IPS DF 4.7 (cell line): ENCODE measurements at regions not wholly inside any gene's neighbourhood (a gene's known extent, or its start where the extent isn't known, plus 50 kb on each side); places are given as distances from the start of the nearest gene placed in this dataset.
A peak's percentile ranks its signal among the peaks of the same experiment; 100 is the strongest.

Experiments
- DNase-seq: peaks from one replicate; pipeline ENCODE4 v3.0.0-alpha.2; 2013; ENCODE audit warnings: low spot score; ENCODE audit errors: extremely low read depth

DNA sequence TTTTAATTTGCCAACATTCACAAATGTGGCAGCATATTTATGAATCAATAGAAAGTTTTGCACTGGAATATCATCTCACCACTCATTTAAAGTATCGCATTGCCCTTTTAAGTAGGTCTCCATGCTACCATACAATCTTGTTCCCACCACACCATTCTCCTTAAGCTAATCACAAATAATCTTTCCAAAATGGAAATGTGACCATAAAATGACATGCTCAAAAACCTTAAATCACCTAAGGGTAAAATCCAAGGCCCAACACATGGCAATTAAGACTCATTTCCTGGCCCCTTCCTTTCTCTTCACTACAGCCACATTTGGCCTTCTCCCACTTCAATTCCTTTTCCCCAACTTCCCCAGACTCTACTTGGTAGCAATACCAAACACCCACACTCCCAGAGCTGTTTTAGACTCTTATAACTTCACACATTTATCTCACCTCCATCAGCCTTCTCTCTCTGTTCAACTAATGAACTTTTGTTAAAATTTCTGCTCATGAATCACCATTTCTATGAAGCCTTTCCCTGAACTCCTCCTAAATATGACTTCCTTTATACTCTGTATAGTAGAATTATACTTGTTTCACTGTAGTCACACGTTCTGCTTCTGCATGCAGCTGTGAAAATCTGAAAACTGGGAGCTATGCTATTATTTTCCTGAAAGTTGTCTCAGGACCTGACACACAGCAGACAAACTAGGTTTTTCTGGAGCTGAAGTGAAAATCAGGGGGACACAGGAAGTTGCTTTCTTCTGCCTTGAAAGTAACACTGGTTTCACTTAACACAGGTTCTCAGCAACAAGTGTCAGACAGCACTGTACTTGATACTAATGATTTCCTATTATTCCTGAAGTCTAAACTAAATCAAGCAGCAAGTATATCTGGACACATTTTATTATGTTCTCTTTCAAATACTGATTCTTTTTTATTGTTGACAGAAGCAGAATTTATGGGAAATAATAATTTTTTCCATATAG, 303.9 kb downstream of the ZEB2 start:
- no peak for DNase-seq

DNA sequence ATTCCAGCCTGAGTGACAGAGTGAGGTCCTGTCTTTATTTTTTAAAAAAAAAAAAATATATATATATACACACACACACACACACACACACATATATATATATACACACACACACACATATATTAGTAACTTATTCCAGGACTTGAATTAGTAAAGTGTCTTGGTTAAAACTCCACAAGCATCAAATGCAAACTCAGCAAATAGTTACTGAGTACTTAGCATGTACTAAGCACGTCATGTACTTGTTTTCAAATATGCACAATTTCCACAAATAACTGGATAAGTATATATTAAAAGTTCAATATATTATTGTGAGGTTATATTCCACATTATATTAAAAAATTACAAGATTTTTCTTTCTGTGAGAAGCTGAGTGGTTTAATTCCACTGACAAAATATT, 304.7 kb downstream of the ZEB2 start:
- DNase-seq: no peak

DNA sequence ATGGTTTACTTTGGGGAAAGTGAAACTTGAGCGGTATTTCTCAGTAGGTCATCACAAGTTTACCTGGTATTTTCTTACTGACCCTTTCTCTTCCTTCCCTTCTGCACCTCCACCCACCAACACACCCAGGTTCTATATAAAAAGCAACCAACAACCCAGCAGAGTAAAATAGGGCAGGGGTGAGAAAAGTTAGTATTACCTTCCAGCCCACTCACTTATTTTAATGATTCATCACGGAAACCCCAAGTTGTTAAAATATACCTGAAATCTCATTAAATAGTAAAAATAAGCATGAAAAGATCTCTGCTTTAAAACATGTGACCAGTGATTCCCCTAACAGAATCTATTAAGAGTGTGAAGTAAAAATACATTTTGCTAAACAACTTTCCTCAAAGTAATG, 306.1 kb downstream of the ZEB2 start:
- no peak for DNase-seq

DNA sequence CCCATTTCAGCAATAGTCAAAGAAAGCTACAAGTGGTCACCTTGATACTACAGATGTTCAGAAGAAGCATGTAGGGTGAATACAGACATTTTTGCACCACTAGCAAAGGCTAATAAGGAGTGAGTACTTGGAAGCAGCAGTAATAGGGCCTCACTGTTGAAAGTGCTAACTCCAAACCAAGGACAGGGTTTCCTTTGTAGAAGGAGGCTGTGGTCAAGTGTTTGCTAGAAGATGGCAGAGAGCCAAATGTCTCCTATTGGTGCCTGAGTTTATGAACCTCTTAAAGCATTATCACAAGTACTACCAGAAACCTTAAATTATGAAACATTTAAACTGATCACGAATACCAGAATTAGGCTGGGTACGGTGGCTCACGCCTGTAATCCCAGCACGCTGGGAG, 308.1 kb downstream of the ZEB2 start:
- DNase-seq: no peak

DNA sequence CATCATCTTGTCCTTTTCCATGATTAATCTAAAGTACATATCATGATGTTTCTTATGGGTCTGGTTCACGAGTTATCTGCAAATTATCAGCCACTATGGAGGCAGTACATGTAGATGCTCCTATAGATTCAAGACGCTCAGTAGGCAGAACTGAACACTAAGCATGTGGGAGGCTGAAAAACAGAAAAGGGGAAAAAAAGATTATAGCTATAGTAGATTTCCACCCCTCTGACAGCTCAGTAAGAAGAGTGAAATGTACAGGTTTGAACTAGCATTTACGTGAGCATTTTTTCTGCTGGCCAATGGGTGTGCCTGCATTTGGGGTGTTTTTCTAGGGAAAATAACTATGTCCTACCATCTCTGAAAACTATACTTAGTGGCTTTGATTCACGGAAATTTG, 308.9 kb downstream of the ZEB2 start:
- DNase-seq: no peak

DNA sequence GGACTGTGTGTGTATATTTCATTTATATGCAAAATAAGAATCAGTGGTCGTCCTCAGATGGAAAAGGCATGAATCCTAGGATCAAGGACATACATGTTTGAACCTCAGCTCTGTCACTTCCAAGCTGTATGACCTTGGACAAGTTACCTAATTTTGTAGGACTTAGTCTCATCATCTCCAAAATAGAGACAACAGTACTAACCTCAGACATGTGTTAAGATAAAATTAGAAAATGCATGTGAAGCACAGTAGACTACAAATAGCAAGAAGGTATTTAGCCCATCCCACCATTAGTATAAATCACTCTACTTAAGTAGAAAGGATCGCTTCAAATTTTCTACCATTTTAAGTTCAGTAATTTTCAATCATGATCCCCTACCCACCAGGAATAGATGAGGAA, 309.8 kb downstream of the ZEB2 start:
- no peak for DNase-seq

DNA sequence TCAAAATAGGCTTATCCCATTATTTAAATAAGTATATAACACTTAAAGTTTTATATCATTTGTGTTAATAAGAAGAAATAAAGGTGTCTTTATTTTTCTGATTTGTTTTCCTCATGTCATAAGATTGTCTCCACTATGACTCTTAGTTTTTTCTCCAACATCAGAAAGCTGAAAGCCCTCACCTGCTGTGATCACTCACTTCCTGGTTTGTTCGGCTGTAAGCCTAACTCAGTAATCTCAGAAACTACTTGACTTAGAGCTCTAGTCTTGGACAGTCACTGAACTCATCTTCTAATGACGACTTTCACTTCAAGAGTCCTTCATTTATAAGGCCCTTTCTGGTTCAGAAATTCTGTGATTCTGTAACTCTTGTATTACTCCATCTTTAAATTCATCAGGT, 311.0 kb downstream of the ZEB2 start:
- DNase-seq: no peak

DNA sequence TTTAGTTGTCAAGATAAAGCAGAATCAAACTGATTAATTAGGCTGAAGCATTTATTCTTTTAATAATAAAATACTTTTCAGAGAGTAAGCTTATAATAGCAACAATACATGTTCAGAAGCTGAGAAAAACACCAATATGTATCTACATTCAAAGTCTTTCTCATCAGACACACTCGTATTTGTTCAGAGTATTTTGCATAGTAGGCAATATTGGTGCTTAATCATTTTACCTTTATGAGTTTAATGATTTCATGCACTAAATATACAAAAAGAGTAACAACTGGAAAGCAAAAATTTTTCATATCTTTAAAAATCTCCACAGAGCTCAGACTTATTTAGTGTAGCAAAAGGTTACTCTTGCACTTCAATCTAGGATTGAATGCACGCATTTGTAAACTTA, 313.9 kb downstream of the ZEB2 start:
- DNase-seq: no peak

DNA sequence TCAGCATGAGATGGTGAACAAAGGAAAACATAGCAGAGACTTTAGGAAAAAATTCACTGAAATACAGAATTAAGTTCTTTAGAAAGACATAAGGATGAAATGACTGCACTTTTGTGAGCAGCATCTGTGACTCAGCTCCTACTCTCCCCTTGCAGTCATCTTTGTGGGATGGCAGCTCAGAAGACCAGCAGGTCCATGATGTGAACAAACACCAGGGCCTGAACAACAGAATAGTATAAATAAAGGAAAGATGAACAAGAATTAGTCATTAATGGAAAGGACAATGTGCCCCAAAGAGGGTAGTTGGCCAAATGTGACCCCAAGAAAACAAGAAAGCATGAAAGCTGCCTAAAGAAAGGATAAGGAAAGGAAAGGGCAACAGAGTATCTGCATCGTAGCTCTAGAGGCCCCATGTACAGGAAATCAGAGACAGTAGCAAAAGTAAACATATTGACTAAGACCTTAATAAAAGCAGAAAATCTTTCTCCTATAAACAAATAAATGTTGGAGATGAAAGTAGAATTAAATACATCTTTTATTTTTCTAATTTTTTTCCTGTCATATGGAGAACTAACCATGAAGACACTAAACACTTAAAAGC, 318.0 kb downstream of the ZEB2 start:
- no peak for DNase-seq

DNA sequence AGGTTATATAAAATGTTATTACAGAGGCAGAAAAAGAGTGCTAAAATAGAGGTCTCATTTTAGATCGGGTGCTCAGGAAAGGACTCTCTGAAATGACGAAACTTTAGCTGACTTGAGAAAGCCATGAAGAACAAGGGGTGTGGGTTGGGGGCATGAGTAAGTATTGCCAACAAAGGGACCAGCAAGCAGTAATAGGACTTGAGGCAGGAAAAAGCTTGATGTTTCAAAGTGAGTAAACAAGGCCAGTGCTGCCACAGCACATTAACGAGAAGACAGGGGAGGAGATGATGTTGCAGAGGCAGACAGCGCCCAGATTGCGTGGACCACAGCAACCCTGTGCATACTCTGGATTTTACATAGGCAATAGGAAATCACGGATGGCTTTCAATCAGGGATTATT, 318.8 kb downstream of the ZEB2 start:
- no peak for DNase-seq

DNA sequence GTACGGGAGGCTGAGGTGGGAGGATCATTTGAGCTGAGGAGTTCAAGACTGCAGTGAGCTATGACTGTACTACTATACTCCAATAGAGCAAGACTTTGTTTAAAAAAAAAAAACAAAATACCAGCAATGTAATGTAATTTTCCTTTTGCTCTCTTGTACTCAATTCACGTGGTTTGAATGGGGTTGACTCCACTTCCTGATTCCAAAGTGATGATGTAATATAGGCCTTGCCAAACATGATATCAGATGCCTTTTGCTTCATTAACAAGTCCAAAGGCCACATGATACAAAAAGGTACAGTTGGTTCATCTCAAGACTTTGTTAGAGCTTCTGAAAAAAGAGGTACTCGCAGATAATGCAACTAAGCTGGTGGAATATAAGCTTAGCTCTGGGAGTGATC, 321.8 kb downstream of the ZEB2 start:
- no peak for DNase-seq

DNA sequence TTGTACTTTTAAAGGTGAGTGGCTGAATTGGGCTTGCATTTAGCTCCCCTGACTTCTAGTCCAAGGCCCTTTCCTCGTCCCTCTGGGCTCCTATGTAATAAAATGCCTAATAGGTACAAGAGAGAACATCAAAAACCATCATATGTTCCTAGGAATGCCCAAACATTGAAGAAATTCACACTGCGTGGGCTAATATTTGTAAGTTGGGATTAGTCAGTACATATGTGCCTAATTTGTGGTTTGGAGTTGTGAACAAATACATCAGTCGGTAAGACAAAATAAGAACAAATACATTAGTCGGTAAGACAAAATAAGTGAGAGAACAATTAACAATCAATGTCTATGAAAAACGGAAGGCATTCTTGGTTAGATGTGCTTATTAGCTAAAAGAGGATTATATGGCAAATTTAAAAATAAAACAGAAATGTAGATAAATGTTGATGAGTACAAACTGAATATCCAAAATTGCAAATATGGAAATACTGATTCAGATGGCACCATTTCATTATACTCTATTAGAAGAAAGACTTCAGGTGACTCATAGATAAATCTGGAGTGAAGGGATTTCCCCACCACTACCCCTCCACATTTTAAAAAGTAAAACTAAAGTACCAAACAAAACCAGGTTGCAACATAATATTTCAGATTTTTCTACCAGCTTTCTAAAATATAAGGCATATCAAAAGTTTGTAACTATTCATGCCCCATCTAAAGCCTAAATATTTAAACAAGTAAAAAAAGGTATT, 325.4 kb downstream of the ZEB2 start:
- DNase-seq: no peak

DNA sequence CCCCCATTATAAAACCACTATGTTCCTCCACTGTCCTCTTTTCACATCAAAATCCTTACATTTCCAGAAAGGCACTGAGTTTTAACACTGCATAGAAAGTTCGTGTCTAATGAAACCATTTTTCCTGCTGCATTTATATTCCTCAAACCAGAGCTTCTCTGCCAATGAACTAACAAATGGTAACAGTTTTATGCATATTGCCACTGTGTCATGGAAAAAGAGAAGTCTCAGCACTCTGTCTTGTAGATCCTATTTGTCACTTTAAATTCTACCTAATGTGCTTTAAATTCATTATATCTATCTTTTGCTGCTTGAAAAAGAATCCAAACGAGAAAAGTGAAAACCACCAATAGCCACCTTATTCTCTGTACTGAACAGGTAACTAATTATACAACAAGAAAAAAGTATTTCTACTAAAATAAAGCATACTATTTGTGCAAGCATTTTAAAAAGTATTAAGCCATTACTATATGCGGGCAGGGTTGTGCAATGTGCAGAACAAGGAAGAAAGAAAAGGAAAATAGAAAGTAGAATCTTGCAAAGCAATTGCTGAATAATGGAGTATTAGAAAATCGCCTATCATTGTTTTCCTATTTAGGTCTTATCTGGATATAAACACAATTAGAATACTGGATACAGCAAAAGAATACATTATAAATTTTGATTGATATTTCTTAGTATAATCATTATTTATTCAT, 328.9 kb downstream of the ZEB2 start:
- DNase-seq: no peak

DNA sequence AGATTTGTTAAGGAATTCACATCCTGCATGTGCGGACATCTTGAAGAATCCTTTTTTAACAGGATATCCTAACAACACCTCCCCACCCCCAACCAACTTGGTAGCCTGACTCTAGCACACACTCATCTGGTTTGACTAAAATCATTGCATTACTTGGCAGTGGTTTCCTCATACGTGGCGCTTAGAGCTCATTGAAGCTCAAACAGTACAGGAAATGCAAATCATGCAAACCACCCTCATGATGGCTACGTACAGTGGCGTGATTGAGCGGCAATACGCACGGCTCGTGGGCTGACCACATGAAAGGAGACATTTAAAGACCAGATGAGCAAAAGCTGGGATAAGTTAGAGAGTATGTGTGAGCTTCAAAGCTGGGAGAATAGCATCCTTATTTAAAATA, 336.2 kb downstream of the ZEB2 start:
- no peak for DNase-seq

DNA sequence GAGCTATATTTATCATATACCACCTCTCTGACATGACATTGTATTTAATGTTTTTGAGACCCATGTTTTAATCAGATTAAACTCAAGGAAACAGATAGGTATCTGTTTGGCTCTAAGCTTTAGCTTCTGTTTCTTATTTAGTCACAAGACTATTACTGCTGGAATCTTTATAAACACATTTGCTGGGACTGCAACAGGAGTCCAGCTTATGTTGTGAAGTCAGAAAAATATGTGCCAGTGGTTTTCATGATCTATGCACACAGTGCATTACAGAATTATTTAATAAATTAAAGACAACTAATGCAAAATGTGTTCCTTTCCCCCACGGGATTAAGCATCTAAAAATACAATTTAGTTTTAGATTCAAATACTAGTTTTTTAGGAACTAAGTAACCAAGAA, 338.9 kb downstream of the ZEB2 start:
- no peak for DNase-seq

DNA sequence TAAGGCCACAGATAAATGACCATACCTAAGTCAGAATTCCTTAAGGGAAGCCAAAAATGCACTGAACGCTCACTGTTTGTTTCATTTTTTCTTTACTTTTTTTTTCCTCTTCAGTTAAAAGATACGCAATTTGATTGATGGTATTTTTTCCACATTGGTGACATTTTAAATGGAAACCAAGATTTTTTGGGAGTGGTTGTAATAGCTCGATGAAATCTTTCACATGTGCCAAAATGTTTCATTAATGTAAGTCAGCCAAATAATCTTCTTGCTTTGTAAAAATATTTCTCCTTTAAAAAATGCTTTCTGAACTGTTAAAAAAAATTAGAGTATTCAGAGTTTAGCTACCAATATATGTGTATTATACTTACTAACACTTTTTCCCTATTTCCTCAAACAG, 339.8 kb downstream of the ZEB2 start:
- no peak for DNase-seq

DNA sequence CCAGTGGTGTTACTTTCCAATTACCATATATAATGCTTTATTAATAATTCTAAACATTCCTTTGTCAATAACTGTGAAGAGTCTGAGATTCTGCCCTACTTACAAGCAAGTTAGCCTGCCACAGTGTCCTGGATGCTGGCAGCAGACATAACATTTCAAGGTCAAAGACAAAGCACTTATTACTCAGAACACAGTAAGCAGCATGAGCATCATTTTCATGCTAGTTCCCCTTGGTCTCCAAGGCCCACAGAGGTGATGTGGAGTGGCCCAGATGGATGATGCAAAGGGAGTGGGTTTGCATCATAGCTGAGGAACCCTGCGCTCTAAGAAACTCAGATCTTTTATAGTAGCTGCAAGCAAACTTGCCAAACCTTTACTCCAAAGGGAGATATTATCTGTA, 349.7 kb downstream of the ZEB2 start:
- no peak for DNase-seq

DNA sequence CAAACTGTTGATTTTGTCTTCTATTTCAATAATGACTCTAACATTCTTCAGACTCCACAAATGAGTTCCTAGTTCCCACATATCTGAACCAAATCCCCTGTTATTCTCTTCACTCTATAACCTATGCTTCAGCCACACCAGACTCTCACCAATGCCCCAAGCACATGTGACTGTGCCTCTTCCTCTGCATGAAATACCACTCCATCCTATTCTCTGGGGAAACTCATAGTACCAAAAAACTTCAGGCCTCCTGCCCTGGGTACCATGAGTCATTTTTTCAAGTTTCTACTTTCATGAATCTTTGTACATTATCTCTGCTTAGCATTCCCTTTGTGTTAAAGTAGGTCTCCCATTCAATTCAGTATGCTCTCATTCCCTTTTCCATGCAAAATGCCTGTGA, 353.2 kb downstream of the ZEB2 start:
- no peak for DNase-seq

DNA sequence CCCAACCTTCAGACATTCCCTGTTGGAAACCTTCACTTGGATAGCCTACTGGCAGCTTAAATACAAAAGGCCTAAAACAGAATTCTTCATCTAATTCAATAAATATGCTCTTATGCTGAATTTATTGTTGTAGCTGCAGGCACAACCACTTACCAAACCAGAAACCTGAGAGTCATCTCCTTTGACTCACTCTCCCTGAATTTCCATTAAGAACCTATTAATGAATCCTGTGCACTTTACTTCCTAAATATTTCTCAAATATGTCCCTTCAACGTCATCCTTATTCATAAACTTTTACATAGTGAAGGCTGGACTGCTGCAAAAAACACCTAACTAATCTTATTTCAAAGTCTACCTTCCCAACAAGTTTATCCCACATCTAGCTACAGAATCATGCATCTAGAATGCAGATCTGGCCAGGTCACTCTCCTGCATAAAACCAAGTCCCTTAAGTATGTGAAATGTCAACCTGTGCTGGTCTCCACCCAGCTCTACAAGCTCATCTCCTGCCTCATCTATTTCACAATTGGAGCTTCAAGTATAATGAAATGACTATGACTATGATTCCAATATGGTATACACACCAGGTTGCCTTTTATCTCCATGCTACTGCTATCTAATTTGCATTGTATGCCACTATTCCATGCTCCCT, 354.2 kb downstream of the ZEB2 start:
- DNase-seq: no peak

DNA sequence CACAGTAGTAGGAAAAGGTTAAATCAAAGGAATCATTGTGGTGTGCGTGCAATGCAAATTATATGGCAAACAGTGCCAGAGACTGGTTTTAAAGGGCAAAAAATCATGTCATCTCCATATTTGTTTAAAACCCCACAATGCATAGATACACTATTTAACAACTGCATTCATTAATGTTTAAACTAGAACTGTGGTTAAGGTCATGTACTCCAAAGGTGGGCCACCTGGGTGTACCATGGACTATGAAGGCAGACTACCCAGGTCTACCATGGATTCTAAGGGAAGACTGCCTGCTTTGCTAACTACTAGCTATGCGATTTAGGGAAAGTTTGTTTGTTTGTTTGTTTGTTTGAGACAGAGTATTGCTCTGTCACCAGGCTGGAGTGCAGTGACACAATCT, 356.3 kb downstream of the ZEB2 start:
- no peak for DNase-seq

DNA sequence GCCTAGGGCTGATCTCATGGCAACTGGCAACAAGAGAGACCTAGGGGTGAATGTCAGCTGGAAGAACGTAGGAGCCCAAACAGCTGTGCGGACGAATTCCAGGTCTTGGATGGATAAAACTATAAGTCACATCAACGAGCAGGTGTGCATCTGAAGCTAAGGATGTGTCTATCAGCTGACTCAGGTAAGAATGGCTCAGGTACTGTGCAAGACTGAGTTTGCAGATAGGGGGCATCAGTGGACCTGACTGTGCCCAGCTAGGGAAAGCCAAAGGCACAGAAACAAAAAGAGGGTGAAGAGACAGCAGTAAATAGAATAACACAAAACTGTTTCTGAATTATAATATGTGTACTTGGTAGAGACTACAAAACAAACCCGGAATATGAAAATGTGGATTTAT, 357.3 kb downstream of the ZEB2 start:
- peak; percentile 25 for DNase-seq
